Natural killer cell (primary cell): ENCODE measurements at regions not wholly inside any gene's neighbourhood (a gene's known extent, or its start where the extent isn't known, plus 50 kb on each side); places are given as distances from the start of the nearest gene placed in this dataset.

ENCODE experiments used
- ATAC-seq, 3 donors: fragments of 150-1000 bp in 2 of 3; fragments of 200-7000 bp in 1 of 3; cut with Tn5 transposase; 1 replicate in 1 of 3; 2 replicates in 2 of 3; pipeline ENCODE4 v1.10.0; 2021; ENCODE audit warnings: mild to moderate bottlenecking in 2 of 3, moderate library complexity in 2 of 3
- DNase-seq, 2 donors: peaks; one replicate each; pipeline versions ENCODE4 v3.0.0 to v3.0.0-alpha.2; 2013 to 2021; ENCODE audit warnings: mixed read lengths in 1 of 2
- H3K27ac ChIP-seq: one replicate; pipeline ENCODE4 v1.5.1; 2013; ENCODE audit warnings: mild to moderate bottlenecking, low read length
- H3K27me3 ChIP-seq: one replicate; pipeline ENCODE4 v1.6.1; 2013; ENCODE audit warnings: low read length; ENCODE audit not compliant: control insufficient read depth, insufficient read depth
- H3K36me3 ChIP-seq: one replicate; pipeline ENCODE4 v1.6.1; 2013; ENCODE audit warnings: low read length; ENCODE audit not compliant: control insufficient read depth, insufficient read depth
- H3K4me1 ChIP-seq: one replicate; pipeline ENCODE4 v1.6.1; 2013; ENCODE audit warnings: low read length; ENCODE audit not compliant: control insufficient read depth, insufficient read depth
- H3K4me3 ChIP-seq: one replicate; pipeline ENCODE4 v1.5.1; 2013; ENCODE audit warnings: low read length
- H3K9me3 ChIP-seq: one replicate; pipeline ENCODE4 v1.6.1; 2013; ENCODE audit warnings: low read length; ENCODE audit not compliant: control insufficient read depth, insufficient read depth
- H3K27ac Mint-ChIP-seq, 2 donors: one replicate each; pipeline ENCODE4 v1.8.0; 2022; ENCODE audit warnings: mild to moderate bottlenecking in 2 of 2, mixed read lengths in 2 of 2, moderate library complexity in 1 of 2
- H3K27me3 Mint-ChIP-seq, 2 donors: one replicate each; pipeline ENCODE4 v1.8.0; 2022; ENCODE audit warnings: low read depth in 2 of 2, mixed read lengths in 2 of 2
- H3K36me3 Mint-ChIP-seq: one replicate; pipeline ENCODE4 v1.8.0; 2022; ENCODE audit warnings: mixed read lengths
- H3K4me1 Mint-ChIP-seq, 2 donors: one replicate each; pipeline ENCODE4 v1.8.0; 2022; ENCODE audit warnings: mixed read lengths in 2 of 2
- H3K4me3 Mint-ChIP-seq: one replicate; pipeline ENCODE4 v1.8.0; 2022; ENCODE audit warnings: mild to moderate bottlenecking, moderate library complexity, mixed read lengths
- H3K9me3 Mint-ChIP-seq, 2 donors: one replicate each; pipeline ENCODE4 v1.8.0; 2022; ENCODE audit warnings: mixed read lengths in 2 of 2
- CTCF ChIP-seq: fragments of 200-600 bp; IDR thresholded peaks from one replicate; pipeline ENCODE4 v1.8.0; 2022; ENCODE audit warnings: antibody characterized with exemption
- WGBS: methylation state at CpG from one replicate; pipeline ENCODE4 v1.1.7; 2013; ENCODE audit warnings: missing lambda C conversion rate; ENCODE audit not compliant: insufficient coverage; 5-methylcytosine and 5-hydroxymethylcytosine counted together
- intact Hi-C: fragments of 100-400 bp; cut with micrococcal nuclease; formaldehyde crosslinking; loops from one replicate; pipeline ENCODE4 v1.14.2; 2022

GRCh38 chr4:65923616-65924015, 253.3 kb upstream of the EPHA5 start:
- H3K4me1 Mint-ChIP-seq, result no peaks in the 10 kb centered on the region
- WGBS, result no CpG with 5 or more reads among the region's 1 CpG

GRCh38 chr4:65921180-65921579, 250.9 kb upstream of the EPHA5 start:
- no peak overlapping the region for H3K4me3 Mint-ChIP-seq
- H3K4me3 ChIP-seq, result no peak overlapping the region
- no peaks in the 10 kb centered on the region for H3K27me3 ChIP-seq
- no peak overlapping the region for H3K27ac Mint-ChIP-seq
- TF ChIP-seq CTCF, result no peak
- ATAC-seq (no peak), DNase-seq (no peak)
- peaks cover 7% of the 10 kb centered on the region for H3K9me3 ChIP-seq
- no peaks in the 10 kb centered on the region for H3K36me3 Mint-ChIP-seq
- no peaks in the 10 kb centered on the region for H3K4me1 ChIP-seq
- WGBS, result 85% methylated on average over 10 of the region's 10 CpGs
- H3K27me3 Mint-ChIP-seq, result no peaks in the 10 kb centered on the region
- H3K36me3 ChIP-seq, result no peaks in the 10 kb centered on the region
- no peak overlapping the region for H3K27ac ChIP-seq
- peaks cover 10 to 18% of the 10 kb centered on the region in 2 donors for H3K9me3 Mint-ChIP-seq
- intact Hi-C loops, result no loop called here
- H3K4me1 Mint-ChIP-seq, result no peaks in the 10 kb centered on the region

More at GRCh38 chr4:65923616-65924015, 253.3 kb upstream of the EPHA5 start:
- Histone ChIP-seq H3K9me3 (peaks cover 7% of the 10 kb centered on the region), H3K27ac (no peak overlapping the region), H3K4me3 (no peak overlapping the region), H3K4me1 (no peaks in the 10 kb centered on the region), H3K36me3 (no peaks in the 10 kb centered on the region), H3K27me3 (no peaks in the 10 kb centered on the region)
- H3K36me3 Mint-ChIP-seq, result no peaks in the 10 kb centered on the region
- no peak overlapping the region for H3K27ac Mint-ChIP-seq
- no peak for DNase-seq
- no peak overlapping the region for H3K4me3 Mint-ChIP-seq
- intact Hi-C loops, result no loop called here
- no peak for TF ChIP-seq CTCF
- ATAC-seq, result no peak
- no peaks in the 10 kb centered on the region for H3K27me3 Mint-ChIP-seq
- peaks cover 10 to 17% of the 10 kb centered on the region in 2 donors for H3K9me3 Mint-ChIP-seq

- no peak overlapping the region for H3K4me3 ChIP-seq
- intact Hi-C loops, result no loop called here
- no peak for TF ChIP-seq CTCF
- no peak overlapping the region for H3K27ac ChIP-seq
- Mint-ChIP-seq H3K9me3 (peaks cover 3 to 11% of the 10 kb centered on the region in 2 donors), H3K4me3 (no peak overlapping the region), H3K36me3 (no peaks in the 10 kb centered on the region), H3K4me1 (no peaks in the 10 kb centered on the region), H3K27ac (no peak overlapping the region), H3K27me3 (no peaks in the 10 kb centered on the region)
- H3K9me3 ChIP-seq, result peaks cover 7% of the 10 kb centered on the region
- H3K27me3 ChIP-seq, result no peaks in the 10 kb centered on the region
- no peaks in the 10 kb centered on the region for H3K36me3 ChIP-seq
- no peak for ATAC-seq
- no peak for DNase-seq
- no peaks in the 10 kb centered on the region for H3K4me1 ChIP-seq
Measured at GRCh38 chr4:65918872-65919271, 248.6 kb upstream of the EPHA5 start.

- H3K9me3 Mint-ChIP-seq, result peaks cover 3 to 11% of the 10 kb centered on the region in 2 donors
- WGBS, result 33% methylated on average over 1 of the region's 1 CpG
Measured at GRCh38 chr4:65918212-65918611, 247.9 kb upstream of the EPHA5 start.

More at GRCh38 chr4:65918212-65918611, 247.9 kb upstream of the EPHA5 start:
- DNase-seq, result no peak
- Histone ChIP-seq H3K27me3 (no peaks in the 10 kb centered on the region), H3K27ac (no peak overlapping the region), H3K36me3 (no peaks in the 10 kb centered on the region), H3K4me1 (no peaks in the 10 kb centered on the region), H3K4me3 (no peak overlapping the region), H3K9me3 (peaks cover 7% of the 10 kb centered on the region)
- Mint-ChIP-seq H3K36me3 (no peaks in the 10 kb centered on the region), H3K27ac (no peak overlapping the region), H3K4me1 (no peaks in the 10 kb centered on the region), H3K27me3 (no peaks in the 10 kb centered on the region), H3K4me3 (no peak overlapping the region)
- ATAC-seq, result no peak
- TF ChIP-seq CTCF, result no peak
- intact Hi-C loops, result no loop called here
